IPS-18a (cell line): ENCODE measurements at regions not wholly inside any gene's neighbourhood (a gene's known extent, or its start where the extent isn't known, plus 50 kb on each side); places are given as distances from the start of the nearest gene placed in this dataset.

Source experiments
- H3K27ac ChIP-seq: one replicate; pipeline ENCODE4 v1.5.1; 2013; ENCODE audit warnings: low read length
- H3K27me3 ChIP-seq: one replicate; pipeline ENCODE4 v1.6.1; 2013; ENCODE audit warnings: mild to moderate bottlenecking, low read length; ENCODE audit not compliant: control insufficient read depth, insufficient read depth
- H3K36me3 ChIP-seq: one replicate; pipeline ENCODE4 v1.6.1; 2013; ENCODE audit warnings: low read depth, low read length; ENCODE audit not compliant: control insufficient read depth
- H3K4me1 ChIP-seq: one replicate; pipeline ENCODE4 v1.6.1; 2013; ENCODE audit warnings: low read depth, low read length; ENCODE audit not compliant: control insufficient read depth
- H3K4me3 ChIP-seq: one replicate; pipeline ENCODE4 v1.5.1; 2013; ENCODE audit warnings: low read length
- H3K9ac ChIP-seq: one replicate; pipeline ENCODE4 v1.6.1; 2013; ENCODE audit warnings: mild to moderate bottlenecking, low read length, moderate library complexity
- H3K9me3 ChIP-seq: one replicate; pipeline ENCODE4 v1.6.1; 2013; ENCODE audit warnings: low read depth, low read length; ENCODE audit not compliant: control insufficient read depth

DNA sequence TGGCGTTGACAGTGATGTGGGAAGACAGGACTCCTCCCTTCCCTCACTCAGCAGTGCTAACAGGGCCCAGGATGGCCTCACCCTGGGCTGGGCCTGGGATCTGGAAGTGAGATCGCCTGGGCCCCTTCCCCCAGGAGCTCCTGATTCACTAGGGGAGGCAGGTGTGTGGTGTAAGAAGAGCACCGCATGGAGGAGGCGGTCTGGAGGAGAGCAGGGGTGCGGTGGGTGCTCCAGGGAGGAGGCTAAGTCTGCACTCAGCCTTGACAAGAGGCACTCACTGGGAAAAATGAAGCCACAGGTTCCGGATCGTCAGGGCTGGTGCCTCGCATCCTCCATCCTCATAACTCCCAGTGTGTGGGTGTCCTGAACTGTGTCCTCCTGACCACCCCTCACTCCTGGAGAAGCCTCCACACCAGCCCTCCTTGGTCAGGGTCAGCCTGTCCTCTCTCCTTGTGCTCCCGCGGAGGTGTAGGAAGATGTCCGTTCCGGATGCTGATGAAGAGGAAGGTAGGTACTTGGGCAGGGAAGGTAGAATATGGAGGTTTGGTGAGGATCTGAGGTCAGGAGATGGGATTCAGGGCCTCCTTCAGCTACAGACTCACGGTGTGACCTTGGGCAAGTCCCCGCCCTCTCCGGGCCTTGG, 142.1 kb upstream of the WNT4 start:
- Histone ChIP-seq H3K27ac (no peak overlapping the region), H3K4me1 (no peaks in the 10 kb centered on the region), H3K36me3 (no peaks in the 10 kb centered on the region), H3K9ac (no peak overlapping the region), H3K27me3 (no peaks in the 10 kb centered on the region), H3K9me3 (no peaks in the 10 kb centered on the region), H3K4me3 (no peak overlapping the region)

DNA sequence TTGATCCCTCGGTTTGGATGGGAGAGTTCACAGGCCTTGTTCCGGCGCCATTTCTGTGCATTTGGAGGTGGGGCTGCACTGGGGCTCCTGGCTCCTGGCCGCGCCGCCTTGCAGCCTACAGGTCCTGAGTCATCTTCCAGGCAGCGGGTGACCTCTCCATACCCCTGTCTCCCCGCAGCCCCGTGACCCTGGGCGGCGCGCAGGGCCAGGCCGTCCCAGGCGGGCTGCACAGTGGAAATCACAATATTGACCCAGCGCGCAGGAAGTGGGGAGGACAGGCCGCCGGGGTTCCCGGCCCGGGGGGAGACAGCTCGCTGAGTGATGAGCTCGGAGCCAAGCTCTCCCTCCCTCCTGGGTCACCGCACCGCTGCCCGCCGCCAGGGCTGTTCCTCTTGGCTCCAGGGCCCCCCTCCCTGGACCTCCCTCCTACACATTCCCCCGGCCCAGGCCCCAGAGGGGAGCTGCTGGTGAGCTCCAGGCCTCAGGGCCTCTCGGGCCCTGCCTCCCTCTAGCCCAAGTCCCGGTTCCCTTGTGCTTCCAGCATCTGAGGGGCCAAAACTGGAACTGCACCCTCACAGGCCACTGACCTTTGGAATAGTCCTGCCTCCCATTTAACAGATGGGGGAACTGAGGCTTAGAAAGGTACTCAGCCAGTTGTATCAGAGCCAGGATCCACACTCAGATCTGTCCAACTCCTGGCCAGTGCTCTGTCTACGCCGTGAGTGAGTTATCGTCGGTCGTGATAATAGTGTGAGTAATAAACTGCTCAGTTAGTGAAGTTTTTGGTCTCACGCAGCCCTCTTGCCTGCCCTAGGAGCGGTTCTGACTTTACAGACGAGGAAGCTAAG, 142.9 kb upstream of the WNT4 start:
- Histone ChIP-seq H3K4me3 (no peak overlapping the region), H3K9ac (no peak overlapping the region), H3K27ac (no peak overlapping the region), H3K4me1 (no peaks in the 10 kb centered on the region), H3K36me3 (no peaks in the 10 kb centered on the region), H3K27me3 (no peaks in the 10 kb centered on the region), H3K9me3 (no peaks in the 10 kb centered on the region)

GRCh38 chr1:22286491-22286890, 143.6 kb upstream of the WNT4 start:
- H3K4me1 ChIP-seq: no peaks in the 10 kb centered on the region
- no peak overlapping the region for H3K9ac ChIP-seq
- H3K4me3 ChIP-seq: no peak overlapping the region
- no peak overlapping the region for H3K27ac ChIP-seq
- no peaks in the 10 kb centered on the region for H3K9me3 ChIP-seq
- no peaks in the 10 kb centered on the region for H3K36me3 ChIP-seq
- H3K27me3 ChIP-seq: no peaks in the 10 kb centered on the region

GRCh38 chr1:22287273-22287672, 144.4 kb upstream of the WNT4 start:
- Histone ChIP-seq H3K36me3 (no peaks in the 10 kb centered on the region), H3K4me3 (no peak overlapping the region), H3K9ac (no peak overlapping the region)

GRCh38 chr1:22287946-22288520, 145.1 kb upstream of the WNT4 start:
- Histone ChIP-seq H3K9ac (no peak overlapping the region), H3K4me3 (no peak overlapping the region)

More at GRCh38 chr1:22287273-22287672, 144.4 kb upstream of the WNT4 start:
- Histone ChIP-seq H3K9me3 (no peaks in the 10 kb centered on the region), H3K27me3 (no peaks in the 10 kb centered on the region), H3K27ac (no peak overlapping the region), H3K4me1 (no peaks in the 10 kb centered on the region)

GRCh38 chr1:22288593-22289241, 145.8 kb upstream of the WNT4 start:
- no peak overlapping the region for H3K27ac ChIP-seq
- no peak overlapping the region for H3K4me3 ChIP-seq
- H3K9ac ChIP-seq: no peak overlapping the region
- no peaks in the 10 kb centered on the region for H3K4me1 ChIP-seq
- no peaks in the 10 kb centered on the region for H3K9me3 ChIP-seq
- H3K27me3 ChIP-seq: no peaks in the 10 kb centered on the region
- no peaks in the 10 kb centered on the region for H3K36me3 ChIP-seq

More at GRCh38 chr1:22287946-22288520, 145.1 kb upstream of the WNT4 start:
- no peaks in the 10 kb centered on the region for H3K36me3 ChIP-seq
- no peak overlapping the region for H3K27ac ChIP-seq
- no peaks in the 10 kb centered on the region for H3K9me3 ChIP-seq
- no peaks in the 10 kb centered on the region for H3K27me3 ChIP-seq
- no peaks in the 10 kb centered on the region for H3K4me1 ChIP-seq

DNA sequence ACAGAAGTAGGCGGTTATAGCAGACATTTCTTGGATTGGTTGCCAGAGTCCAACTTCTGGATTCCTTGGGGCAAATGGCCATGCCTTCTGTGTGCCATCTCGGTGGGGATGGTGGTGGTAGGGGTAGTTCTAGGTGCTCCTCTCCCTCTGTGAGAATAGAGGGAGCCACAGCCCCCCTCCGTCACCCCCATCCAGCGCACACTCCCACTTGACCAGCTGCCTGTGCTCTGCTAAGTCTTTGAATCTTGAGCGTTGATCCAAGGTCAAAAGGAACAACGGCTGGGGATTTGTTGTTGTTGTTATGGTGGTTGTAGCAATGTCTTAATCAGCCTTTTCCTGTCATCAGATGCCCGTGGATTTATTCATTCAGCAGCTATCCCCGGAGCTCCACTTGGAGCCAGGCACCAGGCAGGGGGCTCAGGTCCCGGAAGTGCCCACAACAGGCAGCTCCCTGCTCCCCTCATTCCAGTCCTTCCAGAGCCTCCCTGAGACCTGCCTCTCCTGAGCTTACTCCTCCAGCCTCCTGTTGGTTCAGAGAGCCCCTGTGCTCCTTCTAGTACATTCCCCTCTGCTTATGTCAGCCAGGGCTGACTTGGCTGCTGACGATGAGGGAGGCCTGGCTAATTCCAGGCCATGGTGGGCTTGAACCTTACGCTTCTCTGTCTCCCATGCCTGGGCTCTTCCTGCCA, 146.6 kb upstream of the WNT4 start:
- H3K27me3 ChIP-seq: no peaks in the 10 kb centered on the region
- H3K9me3 ChIP-seq: no peaks in the 10 kb centered on the region
- no peak overlapping the region for H3K4me3 ChIP-seq
- H3K36me3 ChIP-seq: no peaks in the 10 kb centered on the region
- H3K9ac ChIP-seq: no peak overlapping the region
- H3K27ac ChIP-seq: no peak overlapping the region
- H3K4me1 ChIP-seq: no peaks in the 10 kb centered on the region

DNA sequence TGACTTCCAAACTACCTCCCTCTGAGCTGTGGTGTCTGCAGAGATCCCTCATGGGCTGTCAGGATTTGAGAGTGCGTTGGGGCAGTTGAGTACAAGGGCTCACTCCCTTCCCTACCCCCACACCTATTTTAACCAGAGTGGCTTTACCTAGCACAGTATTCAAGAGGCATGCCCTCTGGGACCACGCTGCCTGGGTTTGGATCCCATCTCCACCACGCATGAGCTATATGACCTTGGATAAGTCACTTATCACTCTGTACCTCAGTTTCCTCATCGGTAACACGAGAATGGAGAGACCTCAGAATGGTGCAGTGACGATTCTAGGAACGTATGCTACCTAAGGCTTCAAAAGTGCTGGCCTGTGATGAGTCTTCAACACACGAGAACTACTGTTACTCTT, 147.3 kb upstream of the WNT4 start:
- Histone ChIP-seq H3K9me3 (no peaks in the 10 kb centered on the region), H3K4me1 (no peaks in the 10 kb centered on the region), H3K27ac (no peak overlapping the region), H3K4me3 (no peak overlapping the region), H3K9ac (no peak overlapping the region), H3K27me3 (no peaks in the 10 kb centered on the region), H3K36me3 (no peaks in the 10 kb centered on the region)

DNA sequence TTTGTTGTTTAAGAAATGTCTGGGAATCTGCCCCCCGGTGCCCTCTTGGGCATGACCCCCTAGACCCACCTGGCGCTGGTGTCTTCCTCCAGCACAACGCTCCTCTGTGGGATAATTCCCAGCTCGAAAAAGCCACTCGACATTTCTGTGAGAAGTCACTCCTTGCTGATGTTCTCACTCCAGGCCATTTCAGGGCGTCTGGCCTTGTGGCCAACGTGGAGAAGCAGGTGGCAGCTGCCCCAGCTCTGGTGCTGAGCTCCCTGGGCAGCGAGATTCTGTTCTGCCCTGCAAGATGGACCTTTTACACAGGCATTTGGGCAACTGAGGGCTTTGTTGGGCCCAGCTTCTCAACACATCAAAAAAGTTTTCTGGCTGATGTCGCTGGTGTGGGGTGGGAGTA, 147.7 kb upstream of the WNT4 start:
- H3K9ac ChIP-seq: no peak overlapping the region
- no peaks in the 10 kb centered on the region for H3K36me3 ChIP-seq
- H3K27ac ChIP-seq: no peak overlapping the region
- no peak overlapping the region for H3K4me3 ChIP-seq
- no peaks in the 10 kb centered on the region for H3K4me1 ChIP-seq
- H3K9me3 ChIP-seq: no peaks in the 10 kb centered on the region
- H3K27me3 ChIP-seq: no peaks in the 10 kb centered on the region

DNA sequence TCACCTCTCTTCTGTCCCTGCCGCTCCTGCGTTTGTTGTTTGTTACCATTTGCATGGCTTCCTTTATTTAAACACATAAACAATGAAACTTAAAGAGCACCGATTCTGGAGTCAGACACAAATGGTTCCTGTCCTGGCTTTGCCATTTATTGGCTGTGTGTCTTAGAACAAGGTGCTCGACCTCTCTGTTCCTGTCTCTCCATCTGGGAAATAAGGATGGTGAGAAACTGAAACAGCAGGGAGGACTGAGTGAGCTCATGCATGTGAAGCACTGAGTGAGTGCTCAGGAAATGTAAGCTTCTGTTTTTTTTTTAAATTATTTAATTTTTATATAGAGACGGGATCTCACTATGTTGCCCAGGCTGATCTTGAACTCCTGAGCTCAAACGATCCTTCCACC, 148.2 kb upstream of the WNT4 start:
- Histone ChIP-seq H3K4me3 (no peak overlapping the region), H3K4me1 (no peaks in the 10 kb centered on the region), H3K27me3 (no peaks in the 10 kb centered on the region), H3K9me3 (no peaks in the 10 kb centered on the region), H3K27ac (no peak overlapping the region), H3K9ac (no peak overlapping the region), H3K36me3 (no peaks in the 10 kb centered on the region)

DNA sequence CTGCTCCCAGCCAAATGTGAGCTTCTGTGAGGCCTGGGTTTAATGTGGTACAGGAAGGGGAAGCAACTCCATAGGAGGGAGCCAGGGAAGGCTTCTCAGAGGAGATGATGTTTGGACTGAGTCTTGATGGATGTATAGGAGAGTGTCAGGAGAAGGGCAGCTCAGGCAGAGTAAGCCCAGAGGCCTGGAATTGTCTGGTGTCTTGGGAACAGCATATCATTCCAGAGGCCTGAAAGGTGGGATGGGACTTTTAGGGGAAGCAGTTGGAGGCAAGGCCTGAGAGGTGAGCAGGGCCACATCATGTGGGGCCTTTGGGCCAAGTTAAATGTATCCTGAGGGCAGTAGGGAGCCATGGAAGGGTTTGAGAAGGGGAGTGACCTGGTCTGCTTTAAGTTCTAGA, 148.6 kb upstream of the WNT4 start:
- H3K36me3 ChIP-seq: no peaks in the 10 kb centered on the region
- no peaks in the 10 kb centered on the region for H3K27me3 ChIP-seq
- H3K9me3 ChIP-seq: no peaks in the 10 kb centered on the region
- H3K27ac ChIP-seq: no peak overlapping the region
- no peaks in the 10 kb centered on the region for H3K4me1 ChIP-seq
- no peak overlapping the region for H3K9ac ChIP-seq
- no peak overlapping the region for H3K4me3 ChIP-seq
